ENCODE measurements at regions not wholly inside any gene's neighbourhood (a gene's known extent, or its start where the extent isn't known, plus 50 kb on each side); places are given as distances from the start of the nearest gene placed in this dataset.

GRCh38 chr1:215466361-215466760 is 100.7 kb upstream of the KCTD3 start:
- DNase-seq, result no peak

DNA sequence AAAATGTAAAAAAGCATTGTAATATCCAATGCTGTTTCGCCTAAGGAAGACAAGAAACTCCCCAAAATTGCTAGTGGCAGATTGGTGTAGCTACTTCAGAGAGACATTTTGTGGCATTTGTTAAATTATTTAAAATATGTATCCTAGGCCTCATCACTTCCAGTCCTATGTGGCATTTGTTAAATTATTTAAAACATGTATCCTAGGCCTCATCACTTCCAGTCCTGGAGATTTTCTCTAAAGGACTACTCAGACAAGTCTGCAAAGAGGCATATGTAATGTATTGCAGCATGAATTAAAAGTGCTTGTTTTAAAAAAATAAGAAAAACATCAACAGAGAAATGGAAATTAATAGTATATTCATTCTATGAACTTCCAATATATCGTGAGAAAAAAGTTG is 95.6 kb upstream of the KCTD3 start:
- DNase-seq, result no peak

DNA sequence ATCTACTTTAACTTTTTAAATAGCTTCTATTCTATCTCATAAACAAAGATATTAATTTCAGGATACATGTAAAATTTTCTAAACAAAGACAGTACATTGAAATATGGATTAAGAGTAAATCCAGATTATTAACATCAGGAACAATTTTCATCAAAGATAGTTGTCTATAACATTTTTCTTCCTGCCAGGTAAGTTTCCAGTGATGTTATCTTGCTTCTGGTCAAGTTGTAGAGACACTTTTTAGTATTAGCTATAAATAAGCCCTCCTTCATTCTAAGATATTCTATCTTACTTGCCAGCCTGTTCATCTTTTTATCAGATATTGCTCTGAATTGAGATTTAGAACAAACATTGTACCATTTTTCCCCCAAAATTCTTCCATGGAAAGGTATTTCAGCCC is 94.4 kb upstream of the KCTD3 start:
- no peak for DNase-seq

- DNase-seq, result no peak
These were observed 93.2 kb upstream of the KCTD3 start for GRCh38 chr1:215473943-215474342.

DNA sequence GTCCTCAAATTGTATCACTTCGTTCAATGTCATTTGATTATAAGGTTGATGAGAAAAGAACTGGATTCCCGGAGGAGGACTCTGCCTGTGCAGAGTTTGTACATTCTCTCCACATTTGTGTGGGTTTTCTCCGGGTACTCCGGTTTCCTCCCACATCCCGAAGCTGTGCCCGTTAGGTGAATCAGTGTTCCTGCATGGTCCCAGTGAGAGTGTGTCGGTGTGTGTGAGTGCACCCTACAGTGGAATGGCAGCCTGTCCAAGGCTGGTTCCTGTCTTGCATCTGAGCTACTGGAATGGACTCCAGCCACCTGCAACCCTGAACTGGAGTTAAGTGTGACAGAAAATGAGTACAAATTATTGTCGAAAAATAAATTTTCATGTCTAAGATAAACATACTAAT is 92.2 kb upstream of the KCTD3 start:
- DNase-seq, result peak; percentile 11

DNA sequence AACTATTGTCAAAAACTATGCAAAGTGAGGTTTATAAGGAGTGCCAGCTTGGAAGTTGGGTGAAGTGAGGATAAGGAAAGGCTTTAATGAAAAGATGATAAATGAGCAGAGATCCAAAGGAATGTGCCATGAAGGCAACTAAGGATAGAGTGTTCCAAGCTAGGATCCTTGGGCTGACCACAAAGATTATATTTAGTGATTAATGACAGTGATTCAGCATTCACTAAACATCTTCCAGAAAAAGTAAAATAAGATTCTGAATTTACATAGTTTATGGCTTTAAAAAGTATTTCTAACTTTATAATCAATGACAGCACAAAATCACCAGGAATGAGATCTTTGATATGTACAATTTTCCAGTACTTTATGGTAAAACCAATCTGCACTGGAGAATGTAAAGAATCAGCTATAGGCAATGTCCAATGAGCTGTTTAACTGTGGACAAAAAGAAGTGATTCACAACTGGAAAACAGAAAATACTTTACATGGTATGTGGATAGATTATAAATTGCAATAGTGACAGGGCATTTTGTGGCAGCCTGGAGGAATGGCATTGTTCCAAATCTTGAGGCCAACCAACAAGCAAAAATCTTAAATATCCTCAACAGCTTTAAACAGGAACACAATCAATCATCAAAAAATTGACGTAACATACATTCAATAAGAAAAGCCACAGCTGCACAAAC is 91.2 kb upstream of the KCTD3 start:
- peak; percentile 79 for DNase-seq

DNA sequence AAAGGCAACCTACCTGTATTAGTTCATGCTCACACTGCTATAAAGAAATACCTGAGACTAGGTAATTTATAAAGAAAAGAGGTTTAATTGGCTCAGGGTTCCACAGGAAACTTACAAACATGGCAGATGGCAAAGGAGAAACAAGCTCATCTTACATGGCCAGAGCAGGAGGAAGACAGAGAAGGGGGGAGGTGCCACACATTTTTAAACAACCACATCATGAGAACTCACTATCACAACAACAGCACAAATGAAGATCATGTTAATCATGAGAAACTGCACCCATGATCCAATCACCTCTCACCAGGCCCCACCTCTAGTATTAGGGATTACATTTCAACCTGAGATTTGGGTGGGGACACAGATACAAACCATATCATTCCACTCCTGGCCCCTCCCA is 90.6 kb upstream of the KCTD3 start:
- peak; percentile 24 for DNase-seq

GRCh38 chr1:215477632-215478031 is 89.5 kb upstream of the KCTD3 start:
- DNase-seq, result no peak

- DNase-seq, result no peak
These were observed 87.5 kb upstream of the KCTD3 start for GRCh38 chr1:215479567-215479966.

- no peak for DNase-seq
These were observed 85.0 kb upstream of the KCTD3 start for GRCh38 chr1:215482079-215482478.

GRCh38 chr1:215484171-215484939 is 82.7 kb upstream of the KCTD3 start:
- DNase-seq, result no peak

DNA sequence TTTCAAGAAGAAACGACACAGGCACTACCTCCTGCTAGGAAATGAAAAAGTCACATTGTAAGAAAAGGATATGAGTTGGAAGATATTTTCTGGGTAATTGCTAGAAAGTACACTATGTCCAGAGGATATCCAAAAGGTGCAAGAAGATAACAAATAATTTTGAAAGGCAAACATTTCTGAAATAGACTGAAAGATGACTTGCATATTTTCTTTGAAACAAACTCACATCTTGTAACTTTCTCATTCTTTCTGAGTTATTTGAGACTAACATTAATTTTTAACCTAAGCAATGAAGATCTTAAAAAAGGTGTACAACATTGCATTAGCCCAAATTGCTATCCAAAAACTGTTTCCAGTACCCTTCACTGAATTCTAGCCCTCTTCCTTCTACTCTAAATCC is 79.6 kb upstream of the KCTD3 start:
- no peak for DNase-seq

GRCh38 chr1:215488850-215489249 is 78.3 kb upstream of the KCTD3 start:
- DNase-seq, result no peak

- DNase-seq, result no peak
These were observed 77.1 kb upstream of the KCTD3 start for GRCh38 chr1:215489771-215490565.

DNA sequence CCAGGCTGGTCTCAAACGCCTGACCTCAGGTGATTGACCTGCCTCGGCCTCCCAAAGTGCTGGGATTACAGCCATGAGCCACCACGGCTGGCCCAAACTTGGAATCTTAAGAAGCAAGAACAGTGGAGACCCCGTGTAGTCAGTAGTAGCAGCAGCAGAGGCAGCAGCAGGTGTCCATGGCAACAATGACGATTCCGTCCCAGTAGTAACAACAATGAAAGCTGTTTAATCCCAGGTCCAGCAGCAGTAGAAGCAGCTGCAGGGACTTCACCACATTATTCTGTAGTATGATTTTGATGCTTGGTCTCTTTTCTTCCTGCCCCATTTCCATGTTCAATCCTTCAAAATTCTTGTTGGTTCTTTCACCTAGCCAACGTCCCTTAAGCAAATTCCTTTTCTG is 69.6 kb upstream of the KCTD3 start:
- DNase-seq, result no peak

- DNase-seq, result no peak
These were observed 65.6 kb upstream of the KCTD3 start for GRCh38 chr1:215501496-215501895.

DNA sequence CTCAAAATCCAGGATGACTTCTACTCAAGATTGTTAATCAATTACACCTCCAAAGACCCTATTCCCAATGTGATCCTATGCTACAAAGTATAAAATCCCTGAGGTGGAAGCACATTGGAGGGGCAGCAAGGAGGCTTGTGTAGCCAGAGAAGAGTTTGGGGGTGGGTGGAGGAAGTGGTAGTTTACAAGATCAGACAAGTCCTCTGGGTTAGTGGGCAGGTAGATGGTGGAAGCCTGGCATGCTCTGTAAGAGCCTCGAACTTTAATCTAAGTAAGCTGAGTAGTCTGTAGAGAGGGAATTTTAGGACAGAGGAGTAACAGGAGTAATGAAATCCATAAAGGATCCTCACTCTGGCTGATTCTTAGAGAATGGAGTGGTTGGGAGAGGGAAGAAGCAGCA is 65.0 kb upstream of the KCTD3 start:
- DNase-seq, result no peak

- DNase-seq, result peak; percentile 2
These were observed 60.0 kb upstream of the KCTD3 start for GRCh38 chr1:215507119-215507518.

- no peak for DNase-seq
These were observed 58.8 kb upstream of the KCTD3 start for GRCh38 chr1:215508311-215508710.
